H1 (cell line): ENCODE measurements at regions not wholly inside any gene's neighbourhood (a gene's known extent, or its start where the extent isn't known, plus 50 kb on each side); places are given as distances from the start of the nearest gene placed in this dataset.

Experiments
- CEBPB ChIP-seq: IDR thresholded peaks from 2 replicates; pipeline ENCODE4 v1.6.1; 2012; ENCODE audit warnings: low read depth, low read length
- CREB1 ChIP-seq: IDR thresholded peaks from 2 replicates; pipeline ENCODE4 v1.6.1; 2012; ENCODE audit warnings: inconsistent platforms
- EP300 ChIP-seq, 2 experiments: IDR thresholded peaks; 1 replicate in 1 of 2; 2 replicates in 1 of 2; pipeline ENCODE4 v1.6.1; 2011 to 2012; ENCODE audit warnings: low read depth in 2 of 2, low read length in 2 of 2, mild to moderate bottlenecking in 2 of 2, borderline replicate concordance in 1 of 2, inconsistent platforms in 1 of 2, moderate library complexity in 1 of 2
- JUN ChIP-seq: IDR thresholded peaks from 2 replicates; pipeline ENCODE4 v1.6.1; 2011; ENCODE audit warnings: low read depth, mild to moderate bottlenecking, improper control_type of control experiment, low read length
- JUND ChIP-seq: IDR thresholded peaks from 2 replicates; pipeline ENCODE4 v1.6.1; 2011; ENCODE audit warnings: mild to moderate bottlenecking, improper control_type of control experiment, low read length
- POLR2A ChIP-seq, 2 experiments: IDR thresholded peaks; 1 replicate in 1 of 2; 2 replicates in 1 of 2; pipeline ENCODE4 v1.6.1; 2011; ENCODE audit warnings: low read depth in 2 of 2, low read length in 2 of 2, mild to moderate bottlenecking in 2 of 2; ENCODE audit errors: control extremely low read depth in 1 of 2
- POLR2AphosphoS5 ChIP-seq: IDR thresholded peaks from 2 replicates; pipeline ENCODE4 v1.6.1; 2011; ENCODE audit warnings: low read depth, low read length
- RAD21 ChIP-seq, 2 experiments: IDR thresholded peaks in 1 of 2; conservative IDR thresholded peaks in 1 of 2; 2 replicates each; pipeline ENCODE4 v1.6.1; 2011; ENCODE audit warnings: low read depth in 2 of 2, low read length in 2 of 2, improper control_type of control experiment in 1 of 2, inconsistent platforms in 1 of 2, mild to moderate bottlenecking in 1 of 2, moderate library complexity in 1 of 2
- RFX5 ChIP-seq: IDR thresholded peaks from 2 replicates; pipeline ENCODE4 v1.6.1; 2011; ENCODE audit warnings: low read depth, low read length, improper control_type of control experiment, borderline replicate concordance
- TF ChIP-seq, protein P1 (sequence below), 3 experiments: IDR thresholded peaks; 1 replicate in 2 of 3; 2 replicates in 1 of 3; pipeline versions ENCODE4 v1.5.1 to v1.6.1; 2011; ENCODE audit warnings: low read length in 3 of 3, mild to moderate bottlenecking in 3 of 3, inconsistent platforms in 2 of 3, low read depth in 1 of 3, moderate library complexity in 1 of 3; ENCODE audit not compliant: insufficient read depth in 1 of 3; ENCODE audit errors: control extremely low read depth in 1 of 3
- TF ChIP-seq, protein P2 (sequence below): IDR thresholded peaks from 2 replicates; pipeline ENCODE4 v1.6.1; 2012; ENCODE audit warnings: inconsistent platforms

DNA sequence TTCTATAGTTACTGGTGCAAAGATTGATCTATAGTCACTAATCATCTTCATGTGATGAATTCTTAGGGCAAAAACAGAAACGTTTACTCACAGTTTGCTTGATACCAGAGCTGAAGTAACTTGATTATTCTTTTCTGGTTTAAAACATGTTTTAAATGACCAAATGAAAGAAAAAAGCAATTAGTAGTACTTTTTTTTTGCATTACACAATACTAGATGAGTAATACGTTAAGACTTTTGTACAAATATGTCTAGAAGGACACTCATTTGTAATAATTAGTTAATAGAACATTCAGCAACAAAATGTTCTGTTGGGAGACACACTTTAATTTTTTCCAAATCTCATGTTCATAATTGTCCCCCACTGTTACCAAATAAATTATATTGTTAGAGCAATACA, 523.2 kb downstream of the SOX2 start:
- no peak for TF ChIP-seq POLR2A (IDR thresholded peaks at IDR 0.05; ENCODE audit: control extremely low read depth in 1 of 2, low read depth in 2 of 2, low read length in 2 of 2)
- TF ChIP-seq, protein P1, sequence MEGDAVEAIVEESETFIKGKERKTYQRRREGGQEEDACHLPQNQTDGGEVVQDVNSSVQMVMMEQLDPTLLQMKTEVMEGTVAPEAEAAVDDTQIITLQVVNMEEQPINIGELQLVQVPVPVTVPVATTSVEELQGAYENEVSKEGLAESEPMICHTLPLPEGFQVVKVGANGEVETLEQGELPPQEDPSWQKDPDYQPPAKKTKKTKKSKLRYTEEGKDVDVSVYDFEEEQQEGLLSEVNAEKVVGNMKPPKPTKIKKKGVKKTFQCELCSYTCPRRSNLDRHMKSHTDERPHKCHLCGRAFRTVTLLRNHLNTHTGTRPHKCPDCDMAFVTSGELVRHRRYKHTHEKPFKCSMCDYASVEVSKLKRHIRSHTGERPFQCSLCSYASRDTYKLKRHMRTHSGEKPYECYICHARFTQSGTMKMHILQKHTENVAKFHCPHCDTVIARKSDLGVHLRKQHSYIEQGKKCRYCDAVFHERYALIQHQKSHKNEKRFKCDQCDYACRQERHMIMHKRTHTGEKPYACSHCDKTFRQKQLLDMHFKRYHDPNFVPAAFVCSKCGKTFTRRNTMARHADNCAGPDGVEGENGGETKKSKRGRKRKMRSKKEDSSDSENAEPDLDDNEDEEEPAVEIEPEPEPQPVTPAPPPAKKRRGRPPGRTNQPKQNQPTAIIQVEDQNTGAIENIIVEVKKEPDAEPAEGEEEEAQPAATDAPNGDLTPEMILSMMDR (IDR thresholded peaks at IDR 0.05; ENCODE audit: control extremely low read depth in 1 of 3, insufficient read depth in 1 of 3, low read depth in 1 of 3, low read length in 3 of 3) = no peak
- no peak for TF ChIP-seq CEBPB
- TF ChIP-seq EP300 (IDR thresholded peaks at IDR 0.05; ENCODE audit: borderline replicate concordance in 1 of 2, low read depth in 2 of 2, low read length in 2 of 2) = no peak
- no peak for TF ChIP-seq CREB1
- no peak for TF ChIP-seq JUND
- TF ChIP-seq RAD21 (IDR thresholded peaks at IDR 0.05 in 1 of 2, conservative IDR thresholded peaks at IDR 0.05 in 1 of 2; ENCODE audit: low read depth in 2 of 2, low read length in 2 of 2) = no peak
- TF ChIP-seq POLR2AphosphoS5 = no peak
- TF ChIP-seq RFX5 = no peak
- TF ChIP-seq, protein P2, sequence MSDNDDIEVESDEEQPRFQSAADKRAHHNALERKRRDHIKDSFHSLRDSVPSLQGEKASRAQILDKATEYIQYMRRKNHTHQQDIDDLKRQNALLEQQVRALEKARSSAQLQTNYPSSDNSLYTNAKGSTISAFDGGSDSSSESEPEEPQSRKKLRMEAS = no peak
- no peak for TF ChIP-seq JUN
